Hepatocyte (in vitro differentiated cells): ENCODE measurements at regions not wholly inside any gene's neighbourhood (a gene's known extent, or its start where the extent isn't known, plus 50 kb on each side); places are given as distances from the start of the nearest gene placed in this dataset.

Source experiments
- DNase-seq: peaks from one replicate; pipeline ENCODE4 v3.0.0-alpha.2; 2016; ENCODE audit warnings: low spot score
- H2AFZ ChIP-seq: fragments of 200-600 bp; sonication (generic); 2 replicates; pipeline ENCODE4 v1.6.0; 2016; ENCODE audit warnings: antibody characterized with exemption, mild to moderate bottlenecking
- H3K27ac ChIP-seq: fragments of 200-600 bp; sonication (generic); 2 replicates; pipeline ENCODE4 v1.5.1; 2016; ENCODE audit warnings: mild to moderate bottlenecking
- H3K27me3 ChIP-seq: fragments of 200-600 bp; sonication (generic); 2 replicates; pipeline ENCODE4 v1.6.1; 2016
- H3K36me3 ChIP-seq: fragments of 200-600 bp; sonication (generic); replicated peaks from 2 replicates; pipeline ENCODE4 v1.5.1; 2016; ENCODE audit warnings: low read depth; ENCODE audit not compliant: insufficient read depth
- H3K4me1 ChIP-seq: fragments of 200-600 bp; sonication (generic); 2 replicates; pipeline ENCODE4 v1.5.1; 2016; ENCODE audit warnings: mild to moderate bottlenecking, moderate library complexity; ENCODE audit not compliant: insufficient read depth
- H3K4me2 ChIP-seq: fragments of 200-600 bp; sonication (generic); 2 replicates; pipeline ENCODE4 v1.6.0; 2016
- H3K4me3 ChIP-seq: fragments of 200-600 bp; sonication (generic); 2 replicates; pipeline ENCODE4 v1.5.1; 2016; ENCODE audit warnings: mild to moderate bottlenecking
- H3K79me2 ChIP-seq: fragments of 200-600 bp; sonication (generic); 2 replicates; pipeline ENCODE4 v1.6.0; 2017; ENCODE audit warnings: mild to moderate bottlenecking
- H3K9me2 ChIP-seq: fragments of 200-600 bp; sonication (generic); replicated peaks from 2 replicates; pipeline ENCODE4 v1.6.0; 2017; ENCODE audit warnings: mild to moderate bottlenecking; ENCODE audit not compliant: insufficient read depth
- H3K9me3 ChIP-seq: fragments of 200-600 bp; sonication (generic); 2 replicates; pipeline ENCODE4 v1.5.1; 2016; ENCODE audit warnings: low read depth, mild to moderate bottlenecking
- H4K20me1 ChIP-seq: fragments of 200-600 bp; sonication (generic); 2 replicates; pipeline ENCODE4 v1.6.0; 2016; ENCODE audit warnings: mild to moderate bottlenecking; ENCODE audit not compliant: insufficient read depth, poor library complexity, severe bottlenecking
- CTCF ChIP-seq: fragments of 200-600 bp; sonication (generic); IDR thresholded peaks from 2 replicates; pipeline ENCODE4 v1.5.1; 2016; ENCODE audit warnings: antibody characterized with exemption, mild to moderate bottlenecking; ENCODE audit not compliant: poor library complexity
- EZH2 ChIP-seq: fragments of 200-600 bp; sonication (generic); IDR thresholded peaks from 2 replicates; pipeline ENCODE4 v1.6.1; 2016; ENCODE audit warnings: antibody characterized with exemption, mild to moderate bottlenecking, borderline replicate concordance
- EZH2phosphoT487 ChIP-seq: fragments of 200-600 bp; sonication (generic); IDR thresholded peaks from one replicate; pipeline ENCODE4 v1.6.1; 2018; ENCODE audit warnings: antibody characterized with exemption, mild to moderate bottlenecking, low read depth, moderate library complexity; ENCODE audit not compliant: unreplicated experiment, severe bottlenecking
- WGBS: methylation state at CpG from one replicate; pipeline ENCODE4 v1.1.6; 2016; ENCODE audit warnings: low lambda C conversion rate; ENCODE audit errors: missing lambda C conversion rate; 5-methylcytosine and 5-hydroxymethylcytosine counted together

GRCh38 chr7:17013204-17013603, 131.4 kb upstream of the AGR3 start:
- Histone ChIP-seq H3K79me2 (no peaks in the 10 kb centered on the region), H3K36me3 (no peaks in the 10 kb centered on the region), H3K4me1 (peaks cover 4% of the 10 kb centered on the region), H3K4me2 (no peak overlapping the region), H3K4me3 (no peak overlapping the region), H2AFZ (no peak overlapping the region), H4K20me1 (no peaks in the 10 kb centered on the region), H3K27ac (no peak overlapping the region), H3K27me3 (no peaks in the 10 kb centered on the region), H3K9me3 (no peaks in the 10 kb centered on the region), H3K9me2 (no peaks in the 10 kb centered on the region)
- 89% methylated on average over 3 of the region's 3 CpGs for WGBS
- no peak for TF ChIP-seq EZH2phosphoT487
- no peak for TF ChIP-seq CTCF
- TF ChIP-seq EZH2, result no peak
- DNase-seq, result no peak

- no peaks in the 10 kb centered on the region for H3K79me2 ChIP-seq
- H2AFZ ChIP-seq, result no peak overlapping the region
- WGBS, result 97% methylated on average over 8 of the region's 8 CpGs
- no peak overlapping the region for H3K27ac ChIP-seq
- DNase-seq, result no peak
- no peaks in the 10 kb centered on the region for H4K20me1 ChIP-seq
- H3K4me3 ChIP-seq, result no peak overlapping the region
- no peaks in the 10 kb centered on the region for H3K27me3 ChIP-seq
- no peaks in the 10 kb centered on the region for H3K36me3 ChIP-seq
- no peaks in the 10 kb centered on the region for H3K9me2 ChIP-seq
- peaks cover 4% of the 10 kb centered on the region for H3K4me1 ChIP-seq
- TF ChIP-seq EZH2 (no peak), EZH2phosphoT487 (no peak), CTCF (no peak)
- H3K4me2 ChIP-seq, result no peak overlapping the region
- H3K9me3 ChIP-seq, result no peaks in the 10 kb centered on the region
Measured at GRCh38 chr7:17014686-17015085, 132.9 kb upstream of the AGR3 start.

GRCh38 chr7:17015598-17016031, 133.8 kb upstream of the AGR3 start:
- Histone ChIP-seq H3K9me3 (no peaks in the 10 kb centered on the region), H3K4me1 (no peaks in the 10 kb centered on the region), H3K4me2 (no peak overlapping the region), H3K27me3 (no peaks in the 10 kb centered on the region), H2AFZ (no peak overlapping the region), H3K36me3 (no peaks in the 10 kb centered on the region), H3K9me2 (no peaks in the 10 kb centered on the region), H3K79me2 (no peaks in the 10 kb centered on the region), H3K4me3 (no peak overlapping the region), H3K27ac (no peak overlapping the region), H4K20me1 (no peaks in the 10 kb centered on the region)
- 77% methylated on average over 4 of the region's 4 CpGs for WGBS
- no peak for DNase-seq
- no peak for TF ChIP-seq EZH2phosphoT487
- TF ChIP-seq CTCF, result no peak
- TF ChIP-seq EZH2, result no peak
